Smooth muscle cell (in vitro differentiated cells): ENCODE measurements at regions not wholly inside any gene's neighbourhood (a gene's known extent, or its start where the extent isn't known, plus 50 kb on each side); places are given as distances from the start of the nearest gene placed in this dataset.

ENCODE experiments used
- DNase-seq: peaks from one replicate; lab custom pipeline; 2025; ENCODE audit not compliant: unreplicated experiment; lab: John Stamatoyannopoulos, UW
- H2AFZ ChIP-seq: fragments of 200-600 bp; sonication (generic); 2 replicates; pipeline ENCODE4 v1.6.0; 2016; ENCODE audit warnings: antibody characterized with exemption, low read depth, mild to moderate bottlenecking
- H3F3A ChIP-seq: fragments of 200-600 bp; sonication (generic); 2 replicates; pipeline ENCODE4 v1.6.0; 2017; ENCODE audit warnings: antibody characterized with exemption, low read depth
- H3K27ac ChIP-seq: fragments of 200-600 bp; sonication (generic); 2 replicates; pipeline ENCODE4 v1.5.1; 2016; ENCODE audit warnings: low read depth, mild to moderate bottlenecking
- H3K27me3 ChIP-seq: fragments of 200-600 bp; sonication (generic); 2 replicates; pipeline ENCODE4 v1.6.1; 2016; ENCODE audit warnings: low read depth, mild to moderate bottlenecking
- H3K36me3 ChIP-seq: fragments of 200-600 bp; sonication (generic); 2 replicates; pipeline ENCODE4 v1.5.1; 2016; ENCODE audit warnings: low read depth
- H3K4me1 ChIP-seq: fragments of 200-600 bp; sonication (generic); 2 replicates; pipeline ENCODE4 v1.5.1; 2016; ENCODE audit warnings: low read depth
- H3K4me2 ChIP-seq: fragments of 200-600 bp; sonication (generic); 2 replicates; pipeline ENCODE4 v1.6.0; 2016; ENCODE audit warnings: mild to moderate bottlenecking
- H3K4me3 ChIP-seq: fragments of 200-600 bp; sonication (generic); 2 replicates; pipeline ENCODE4 v1.5.1; 2016; ENCODE audit warnings: mild to moderate bottlenecking
- H3K79me2 ChIP-seq: fragments of 200-600 bp; sonication (generic); 2 replicates; pipeline ENCODE4 v1.6.0; 2016; ENCODE audit warnings: low read depth, mild to moderate bottlenecking
- H3K9ac ChIP-seq: fragments of 200-600 bp; sonication (generic); 2 replicates; pipeline ENCODE4 v1.6.0; 2016; ENCODE audit warnings: low read depth
- H3K9me3 ChIP-seq: fragments of 200-600 bp; sonication (generic); replicated peaks from 2 replicates; pipeline ENCODE4 v1.5.1; 2016; ENCODE audit warnings: low read depth
- H4K20me1 ChIP-seq: fragments of 200-600 bp; sonication (generic); 2 replicates; pipeline ENCODE4 v1.6.0; 2016; ENCODE audit warnings: low read depth
- CTCF ChIP-seq: fragments of 200-600 bp; sonication (generic); IDR thresholded peaks from 2 replicates; pipeline ENCODE4 v1.5.1; 2017; ENCODE audit warnings: borderline replicate concordance, mild to moderate bottlenecking, antibody characterized with exemption; ENCODE audit not compliant: insufficient read depth, poor library complexity, severe bottlenecking
- WGBS: methylation state at CpG from one replicate; pipeline ENCODE4 v1.1.7; 2016; ENCODE audit warnings: low lambda C conversion rate; 5-methylcytosine and 5-hydroxymethylcytosine counted together

DNA sequence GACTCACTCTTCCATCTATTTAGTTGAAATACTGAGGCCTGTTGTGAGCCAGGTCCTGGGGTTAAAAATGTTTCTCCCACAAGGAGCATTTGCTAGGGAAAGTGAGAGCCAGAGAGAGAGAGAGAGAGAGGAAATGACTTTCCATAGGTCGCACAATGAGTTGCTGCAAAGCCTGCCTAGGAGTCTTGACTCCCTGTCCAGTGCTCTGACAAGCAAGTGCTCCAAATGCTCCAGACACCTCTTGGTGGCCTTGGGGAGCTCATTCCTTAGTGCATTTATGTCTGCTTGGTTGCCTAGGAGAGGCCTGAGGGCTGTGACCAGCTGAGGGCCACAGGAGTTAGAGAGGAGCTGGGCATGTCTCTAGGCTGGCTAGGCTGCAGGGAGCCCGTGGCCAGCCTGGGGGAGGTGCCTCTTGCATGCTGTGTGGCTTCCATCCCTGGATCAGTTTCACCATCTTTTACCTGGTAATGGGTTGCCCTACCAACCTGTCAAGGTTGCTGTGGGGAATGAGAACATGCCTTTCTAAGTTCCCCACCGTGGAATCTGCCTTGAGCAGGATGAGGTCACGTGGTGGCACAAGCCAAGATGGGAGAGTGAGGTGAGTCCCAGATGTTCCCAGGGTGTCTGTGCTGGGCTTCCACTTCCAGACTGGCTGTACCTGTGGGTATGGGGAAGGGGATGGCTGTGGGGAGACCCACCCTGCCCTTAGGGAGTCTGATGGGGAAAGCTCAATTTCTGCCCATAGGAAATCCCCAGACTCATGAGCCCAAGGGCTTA lies 105.0 kb downstream of the VEGFA start:
- no peak for DNase-seq
- Histone ChIP-seq H3K4me1 (peaks cover 13% of the 10 kb centered on the region), H4K20me1 (no peaks in the 10 kb centered on the region), H3K27ac (no peak overlapping the region), H2AFZ (no peak overlapping the region), H3K4me2 (no peak overlapping the region), H3K36me3 (no peaks in the 10 kb centered on the region), H3K27me3 (no peaks in the 10 kb centered on the region), H3K9ac (no peak overlapping the region), H3K9me3 (no peaks in the 10 kb centered on the region), H3K4me3 (no peak overlapping the region), H3F3A (peaks cover 3% of the 10 kb centered on the region), H3K79me2 (no peaks in the 10 kb centered on the region)
- no peak for TF ChIP-seq CTCF
- 92% methylated on average over 4 of the region's 4 CpGs for WGBS

DNA sequence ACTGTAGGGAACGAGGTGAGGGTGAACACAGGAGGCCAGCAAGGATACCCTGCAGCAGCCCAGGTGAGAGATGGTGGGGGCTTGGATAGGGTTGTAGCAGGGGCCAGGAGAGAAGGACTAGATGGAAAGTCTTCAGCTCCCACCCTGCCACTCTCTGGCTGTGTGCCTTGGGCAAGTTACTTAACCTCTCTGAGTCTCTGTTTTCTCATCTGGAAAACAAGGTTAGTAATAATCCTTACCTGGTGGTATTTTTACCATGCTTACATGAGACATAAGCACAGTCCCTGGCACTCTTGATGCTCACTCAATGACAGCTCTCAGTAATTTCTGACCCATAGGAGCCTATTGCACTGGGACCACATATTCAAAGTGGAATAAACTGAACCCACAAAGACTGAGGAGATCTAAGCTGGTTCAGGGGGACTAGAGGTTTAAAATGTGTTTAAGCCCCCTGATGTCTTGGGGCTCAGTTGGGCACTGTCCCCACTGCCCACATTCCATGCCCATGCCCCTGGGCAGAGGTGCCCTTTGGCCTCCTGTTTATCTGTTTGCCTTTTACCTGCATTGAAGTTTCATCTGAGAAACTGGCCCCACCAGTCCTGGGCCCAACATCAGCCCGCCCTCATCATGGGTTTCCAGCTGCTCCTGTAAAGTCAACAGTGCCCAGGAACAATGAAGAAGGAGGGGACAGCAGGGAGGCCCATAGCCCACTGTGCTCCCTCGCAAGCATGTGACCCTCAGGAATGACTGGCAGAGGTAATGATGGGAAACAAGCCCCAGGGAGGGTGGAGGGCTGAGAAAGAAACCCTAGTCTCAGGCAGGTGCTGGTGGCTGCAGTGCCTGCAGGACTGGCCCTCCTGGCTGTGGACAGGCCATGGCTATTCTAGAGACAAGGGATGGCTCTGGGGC lies 104.0 kb downstream of the VEGFA start:
- WGBS: 91% methylated on average over 3 of the region's 3 CpGs

DNA sequence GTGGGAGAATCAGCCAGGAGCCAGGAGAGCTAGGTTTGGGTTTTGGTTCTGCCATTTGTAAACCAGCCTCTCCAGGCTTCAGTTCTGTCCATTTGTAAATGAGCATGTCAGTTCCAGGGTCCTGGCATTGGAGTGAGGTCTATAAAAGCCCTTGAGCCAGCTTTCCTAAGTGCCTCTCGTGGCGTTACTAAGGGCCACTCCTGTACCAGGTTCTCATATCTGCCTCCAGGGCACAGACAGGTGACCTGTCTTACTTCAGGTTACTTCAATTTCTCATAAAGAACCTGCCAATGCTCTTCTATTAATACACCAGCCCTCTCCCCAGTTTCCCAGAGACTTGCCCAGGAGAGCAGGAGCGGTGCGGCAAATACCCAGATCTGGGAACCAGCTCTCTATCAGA lies 101.9 kb downstream of the VEGFA start:
- H3K4me2 ChIP-seq: no peak overlapping the region
- no peaks in the 10 kb centered on the region for H4K20me1 ChIP-seq
- H2AFZ ChIP-seq: no peak overlapping the region
- no peak overlapping the region for H3K9ac ChIP-seq
- H3F3A ChIP-seq: peaks cover 3% of the 10 kb centered on the region
- DNase-seq: no peak
- peaks cover 20% of the 10 kb centered on the region for H3K4me1 ChIP-seq
- no peak overlapping the region for H3K4me3 ChIP-seq
- WGBS: 96% methylated on average over 4 of the region's 4 CpGs
- no peaks in the 10 kb centered on the region for H3K9me3 ChIP-seq
- no peak for TF ChIP-seq CTCF
- no peaks in the 10 kb centered on the region for H3K27me3 ChIP-seq
- no peaks in the 10 kb centered on the region for H3K36me3 ChIP-seq
- no peaks in the 10 kb centered on the region for H3K79me2 ChIP-seq
- H3K27ac ChIP-seq: no peak overlapping the region

More for the DNA sequence above, 104.0 kb downstream of the VEGFA start:
- H3K4me1 ChIP-seq: peaks cover 20% of the 10 kb centered on the region
- no peak for TF ChIP-seq CTCF
- no peaks in the 10 kb centered on the region for H3K27me3 ChIP-seq
- H3K79me2 ChIP-seq: no peaks in the 10 kb centered on the region
- no peak overlapping the region for H2AFZ ChIP-seq
- no peaks in the 10 kb centered on the region for H4K20me1 ChIP-seq
- no peaks in the 10 kb centered on the region for H3K9me3 ChIP-seq
- DNase-seq: no peak
- H3K4me3 ChIP-seq: no peak overlapping the region
- H3K27ac ChIP-seq: no peak overlapping the region
- H3K9ac ChIP-seq: no peak overlapping the region
- H3K36me3 ChIP-seq: no peaks in the 10 kb centered on the region
- H3F3A ChIP-seq: peaks cover 3% of the 10 kb centered on the region
- H3K4me2 ChIP-seq: no peak overlapping the region
